H1 (cell line): ENCODE measurements at regions not wholly inside any gene's neighbourhood (a gene's known extent, or its start where the extent isn't known, plus 50 kb on each side); places are given as distances from the start of the nearest gene placed in this dataset.

Source experiments
- ASH2L ChIP-seq: fragments of 200-600, 300-600 bp; sonication (generic); IDR thresholded peaks from one replicate; pipeline ENCODE4 v1.7.1; 2017; ENCODE audit warnings: low read length
- BACH1 ChIP-seq: IDR thresholded peaks from 2 replicates; pipeline ENCODE4 v1.6.1; 2012; ENCODE audit warnings: low read length, improper control_type of control experiment
- BRCA1 ChIP-seq: IDR thresholded peaks from 2 replicates; pipeline ENCODE4 v1.6.1; 2012; ENCODE audit warnings: low read depth, low read length, improper control_type of control experiment
- CEBPB ChIP-seq: IDR thresholded peaks from 2 replicates; pipeline ENCODE4 v1.6.1; 2012; ENCODE audit warnings: low read depth, low read length
- EZH2 ChIP-seq: fragments of 200-600 bp; sonication (generic); IDR thresholded peaks from 2 replicates; pipeline ENCODE4 v1.7.1; 2012; ENCODE audit warnings: low read depth, mild to moderate bottlenecking, moderate library complexity, low read length, inconsistent platforms; ENCODE audit not compliant: severe bottlenecking
- GABPA ChIP-seq: IDR thresholded peaks from 2 replicates; pipeline ENCODE4 v1.6.1; 2011; ENCODE audit warnings: mild to moderate bottlenecking, low read length, moderate library complexity, borderline replicate concordance; ENCODE audit not compliant: insufficient read depth
- HDAC2 ChIP-seq, 2 experiments: fragments of 300-600 bp in 1 of 2; sonication (generic) in 1 of 2; IDR thresholded peaks; 2 replicates each; pipeline ENCODE4 v1.6.1; 2011 to 2012; ENCODE audit warnings: low read depth in 2 of 2, low read length in 2 of 2, mild to moderate bottlenecking in 2 of 2, moderate library complexity in 2 of 2, borderline replicate concordance in 1 of 2, inconsistent platforms in 1 of 2
- KDM1A ChIP-seq: fragments of 200-600, 300-600 bp; sonication (generic); IDR thresholded peaks from 2 replicates; pipeline ENCODE4 v1.7.1; 2016; ENCODE audit warnings: mild to moderate bottlenecking, low read length, borderline replicate concordance
- NRF1 ChIP-seq: IDR thresholded peaks from 2 replicates; pipeline ENCODE4 v1.6.1; 2011; ENCODE audit warnings: mild to moderate bottlenecking, low read depth, low read length, improper control_type of control experiment
- POLR2A ChIP-seq, 2 experiments: IDR thresholded peaks; 1 replicate in 1 of 2; 2 replicates in 1 of 2; pipeline ENCODE4 v1.6.1; 2011; ENCODE audit warnings: low read depth in 2 of 2, low read length in 2 of 2, mild to moderate bottlenecking in 2 of 2; ENCODE audit errors: control extremely low read depth in 1 of 2
- POLR2AphosphoS5 ChIP-seq: IDR thresholded peaks from 2 replicates; pipeline ENCODE4 v1.6.1; 2011; ENCODE audit warnings: low read depth, low read length
- RAD21 ChIP-seq, 2 experiments: IDR thresholded peaks in 1 of 2; conservative IDR thresholded peaks in 1 of 2; 2 replicates each; pipeline ENCODE4 v1.6.1; 2011; ENCODE audit warnings: low read depth in 2 of 2, low read length in 2 of 2, improper control_type of control experiment in 1 of 2, inconsistent platforms in 1 of 2, mild to moderate bottlenecking in 1 of 2, moderate library complexity in 1 of 2
- USF2 ChIP-seq: IDR thresholded peaks from 2 replicates; pipeline ENCODE4 v1.6.1; 2011; ENCODE audit warnings: low read length, improper control_type of control experiment
- TF ChIP-seq, protein P1 (sequence below), 3 experiments: IDR thresholded peaks; 1 replicate in 2 of 3; 2 replicates in 1 of 3; pipeline versions ENCODE4 v1.5.1 to v1.6.1; 2011; ENCODE audit warnings: low read length in 3 of 3, mild to moderate bottlenecking in 3 of 3, inconsistent platforms in 2 of 3, low read depth in 1 of 3, moderate library complexity in 1 of 3; ENCODE audit not compliant: insufficient read depth in 1 of 3; ENCODE audit errors: control extremely low read depth in 1 of 3

- TF ChIP-seq KDM1A (no peak), BRCA1 (no peak), USF2 (no peak), EZH2 (no peak), ASH2L (no peak), CEBPB (no peak), POLR2A (IDR thresholded peaks at IDR 0.05; ENCODE audit: control extremely low read depth in 1 of 2, low read depth in 2 of 2, low read length in 2 of 2) (no peak), POLR2AphosphoS5 (no peak), HDAC2 (IDR thresholded peaks at IDR 0.05; ENCODE audit: borderline replicate concordance in 1 of 2, low read depth in 2 of 2, low read length in 2 of 2) (no peak), BACH1 (no peak), NRF1 (no peak), GABPA (no peak), RAD21 (IDR thresholded peaks at IDR 0.05 in 1 of 2, conservative IDR thresholded peaks at IDR 0.05 in 1 of 2; ENCODE audit: low read depth in 2 of 2, low read length in 2 of 2) (no peak)
- TF ChIP-seq, protein P1, sequence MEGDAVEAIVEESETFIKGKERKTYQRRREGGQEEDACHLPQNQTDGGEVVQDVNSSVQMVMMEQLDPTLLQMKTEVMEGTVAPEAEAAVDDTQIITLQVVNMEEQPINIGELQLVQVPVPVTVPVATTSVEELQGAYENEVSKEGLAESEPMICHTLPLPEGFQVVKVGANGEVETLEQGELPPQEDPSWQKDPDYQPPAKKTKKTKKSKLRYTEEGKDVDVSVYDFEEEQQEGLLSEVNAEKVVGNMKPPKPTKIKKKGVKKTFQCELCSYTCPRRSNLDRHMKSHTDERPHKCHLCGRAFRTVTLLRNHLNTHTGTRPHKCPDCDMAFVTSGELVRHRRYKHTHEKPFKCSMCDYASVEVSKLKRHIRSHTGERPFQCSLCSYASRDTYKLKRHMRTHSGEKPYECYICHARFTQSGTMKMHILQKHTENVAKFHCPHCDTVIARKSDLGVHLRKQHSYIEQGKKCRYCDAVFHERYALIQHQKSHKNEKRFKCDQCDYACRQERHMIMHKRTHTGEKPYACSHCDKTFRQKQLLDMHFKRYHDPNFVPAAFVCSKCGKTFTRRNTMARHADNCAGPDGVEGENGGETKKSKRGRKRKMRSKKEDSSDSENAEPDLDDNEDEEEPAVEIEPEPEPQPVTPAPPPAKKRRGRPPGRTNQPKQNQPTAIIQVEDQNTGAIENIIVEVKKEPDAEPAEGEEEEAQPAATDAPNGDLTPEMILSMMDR (IDR thresholded peaks at IDR 0.05; ENCODE audit: control extremely low read depth in 1 of 3, insufficient read depth in 1 of 3, low read depth in 1 of 3, low read length in 3 of 3) = no peak
These were observed 124.0 kb upstream of the ZCCHC13 start for GRCh38 chrX:74179990-74180389.
